ENCODE measurements at regions not wholly inside any gene's neighbourhood (a gene's known extent, or its start where the extent isn't known, plus 50 kb on each side); places are given as distances from the start of the nearest gene placed in this dataset.

DNA sequence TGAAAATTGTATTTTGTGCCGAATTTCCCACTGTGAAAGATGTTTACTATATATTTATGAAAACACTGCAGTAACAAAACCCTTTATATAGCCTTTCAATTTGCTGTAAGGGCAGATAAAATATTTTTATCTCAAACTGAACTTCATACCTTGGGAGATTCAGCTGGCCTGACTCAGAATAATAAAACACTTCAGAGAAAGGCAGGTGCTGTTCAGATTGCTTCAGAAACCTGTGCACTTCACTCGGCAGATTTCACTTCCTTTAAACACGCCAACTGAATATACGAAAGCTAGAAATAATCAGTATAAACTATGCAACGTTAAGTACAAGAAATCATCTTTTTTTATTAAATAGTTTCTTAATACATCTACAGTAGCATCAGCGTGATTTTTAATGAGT, 839.1 kb upstream of the RBFOX1 start:
- TF ChIP-seq, protein P1, sequence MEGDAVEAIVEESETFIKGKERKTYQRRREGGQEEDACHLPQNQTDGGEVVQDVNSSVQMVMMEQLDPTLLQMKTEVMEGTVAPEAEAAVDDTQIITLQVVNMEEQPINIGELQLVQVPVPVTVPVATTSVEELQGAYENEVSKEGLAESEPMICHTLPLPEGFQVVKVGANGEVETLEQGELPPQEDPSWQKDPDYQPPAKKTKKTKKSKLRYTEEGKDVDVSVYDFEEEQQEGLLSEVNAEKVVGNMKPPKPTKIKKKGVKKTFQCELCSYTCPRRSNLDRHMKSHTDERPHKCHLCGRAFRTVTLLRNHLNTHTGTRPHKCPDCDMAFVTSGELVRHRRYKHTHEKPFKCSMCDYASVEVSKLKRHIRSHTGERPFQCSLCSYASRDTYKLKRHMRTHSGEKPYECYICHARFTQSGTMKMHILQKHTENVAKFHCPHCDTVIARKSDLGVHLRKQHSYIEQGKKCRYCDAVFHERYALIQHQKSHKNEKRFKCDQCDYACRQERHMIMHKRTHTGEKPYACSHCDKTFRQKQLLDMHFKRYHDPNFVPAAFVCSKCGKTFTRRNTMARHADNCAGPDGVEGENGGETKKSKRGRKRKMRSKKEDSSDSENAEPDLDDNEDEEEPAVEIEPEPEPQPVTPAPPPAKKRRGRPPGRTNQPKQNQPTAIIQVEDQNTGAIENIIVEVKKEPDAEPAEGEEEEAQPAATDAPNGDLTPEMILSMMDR (IDR thresholded peaks at IDR 0.05 in 8 of 11, conservative IDR thresholded peaks at IDR 0.05 in 3 of 11): no peak
- TF ChIP-seq POLR2A (IDR thresholded peaks at IDR 0.05): no peak
